Naive thymus-derived CD8-positive, alpha-beta T cell (primary cell): ENCODE measurements at regions not wholly inside any gene's neighbourhood (a gene's known extent, or its start where the extent isn't known, plus 50 kb on each side); places are given as distances from the start of the nearest gene placed in this dataset.

Experiments used
- ATAC-seq, 2 donors: fragments of 150-1000 bp; cut with Tn5 transposase in 1 of 2; sonication (Bioruptor Pico), chemical (Tn5 transposase) in 1 of 2; 1 replicate in 1 of 2; 2 replicates in 1 of 2; pipeline ENCODE4 v1.10.0; 2021; ENCODE audit warnings: mild to moderate bottlenecking in 2 of 2, moderate library complexity in 2 of 2
- POLR2A ChIA-PET: fragments of 350-600 bp; sonication (Branson Sonifier 250); formaldehyde crosslinking; loops from one replicate; lab custom pipeline; 2021; ENCODE audit warnings: antibody characterized with exemption; lab: Charles Lee
- DNase-seq, 10 donors: peaks; one replicate each; pipeline versions ENCODE4 v3.0.0 to v3.0.0-alpha.2; 2020 to 2022
- H3K27ac Mint-ChIP-seq, 10 donors: one replicate each; pipeline ENCODE4 v1.8.0; 2020 to 2022; ENCODE audit warnings: mild to moderate bottlenecking in 10 of 10, mixed read lengths in 10 of 10, moderate library complexity in 4 of 10, inconsistent platforms in 1 of 10
- H3K27me3 Mint-ChIP-seq, 5 donors: one replicate each; pipeline ENCODE4 v1.8.0; 2021 to 2022; ENCODE audit warnings: mixed read lengths in 5 of 5
- H3K36me3 Mint-ChIP-seq, 3 donors: one replicate each; pipeline ENCODE4 v1.8.0; 2020 to 2022; ENCODE audit warnings: mixed read lengths in 3 of 3, mild to moderate bottlenecking in 2 of 3, inconsistent platforms in 1 of 3
- H3K4me1 Mint-ChIP-seq, 4 donors: one replicate each; pipeline ENCODE4 v1.8.0; 2021 to 2022; ENCODE audit warnings: mixed read lengths in 4 of 4
- H3K4me3 Mint-ChIP-seq, 10 donors: one replicate each; pipeline ENCODE4 v1.8.0; 2020 to 2022; ENCODE audit warnings: mild to moderate bottlenecking in 10 of 10, mixed read lengths in 10 of 10, moderate library complexity in 6 of 10, inconsistent platforms in 1 of 10
- H3K9me3 Mint-ChIP-seq, 9 donors: one replicate each; pipeline ENCODE4 v1.8.0; 2020 to 2022; ENCODE audit warnings: mixed read lengths in 9 of 9, mild to moderate bottlenecking in 3 of 9, inconsistent platforms in 1 of 9, moderate library complexity in 1 of 9

- POLR2A ChIA-PET: no interaction called here
- H3K27me3 Mint-ChIP-seq: peaks cover 0 to 5% (median 0%) of the 10 kb centered on the region in 5 donors
- H3K4me3 Mint-ChIP-seq: no peak overlapping the region
- DNase-seq (no peak), ATAC-seq (no peak)
- no peaks in the 10 kb centered on the region for H3K36me3 Mint-ChIP-seq
- H3K9me3 Mint-ChIP-seq: peaks cover 0 to 17% (median 11%) of the 10 kb centered on the region in 9 donors
- no peaks in the 10 kb centered on the region for H3K4me1 Mint-ChIP-seq
- no peak overlapping the region for H3K27ac Mint-ChIP-seq
These were observed 275.7 kb downstream of the CCDC59 start for GRCh38 chr12:82082501-82082900.

GRCh38 chr12:82069931-82070514 is 288.2 kb downstream of the CCDC59 start:
- Mint-ChIP-seq H3K4me1 (no peaks in the 10 kb centered on the region), H3K4me3 (no peak overlapping the region), H3K36me3 (no peaks in the 10 kb centered on the region), H3K27ac (no peak overlapping the region), H3K27me3 (peaks cover 0 to 5% (median 0%) of the 10 kb centered on the region in 5 donors), H3K9me3 (peaks cover 0 to 3% (median 0%) of the 10 kb centered on the region in 9 donors)
- POLR2A ChIA-PET: no interaction called here
- ATAC-seq (no peak), DNase-seq (no peak)

- DNase-seq: no peak
- Mint-ChIP-seq H3K4me3 (no peak overlapping the region), H3K27me3 (peaks cover 0 to 2% (median 0%) of the 10 kb centered on the region in 5 donors), H3K36me3 (no peaks in the 10 kb centered on the region), H3K27ac (no peak overlapping the region), H3K9me3 (no peaks in the 10 kb centered on the region), H3K4me1 (peaks cover 0 to 2% (median 0%) of the 10 kb centered on the region in 4 donors)
- ATAC-seq: no peak
- POLR2A ChIA-PET: no interaction called here
These were observed 299.0 kb upstream of the PPFIA2 start for GRCh38 chr12:82058197-82058596.

- H3K27me3 Mint-ChIP-seq: peaks cover 0 to 2% (median 0%) of the 10 kb centered on the region in 5 donors
- DNase-seq (no peak), ATAC-seq (no peak)
- H3K27ac Mint-ChIP-seq: no peak overlapping the region
- H3K36me3 Mint-ChIP-seq: no peaks in the 10 kb centered on the region
- no peak overlapping the region for H3K4me3 Mint-ChIP-seq
- H3K4me1 Mint-ChIP-seq: peaks cover 0 to 2% (median 0%) of the 10 kb centered on the region in 4 donors
- POLR2A ChIA-PET: interaction anchor here (0.7 kb wide), 1 partner anchor 154 kb away, joined by 3 read pairs; no protein-coding TSS in a partner anchor
- H3K9me3 Mint-ChIP-seq: no peaks in the 10 kb centered on the region
These were observed 298.6 kb upstream of the PPFIA2 start for GRCh38 chr12:82057770-82058169.

GRCh38 chr12:82055391-82055790 is 296.2 kb upstream of the PPFIA2 start:
- no peak for DNase-seq
- POLR2A ChIA-PET: no interaction called here
- peaks cover 0 to 2% (median 0%) of the 10 kb centered on the region in 4 donors for H3K4me1 Mint-ChIP-seq
- H3K4me3 Mint-ChIP-seq: no peak overlapping the region
- H3K9me3 Mint-ChIP-seq: no peaks in the 10 kb centered on the region
- H3K27ac Mint-ChIP-seq: no peak overlapping the region
- no peaks in the 10 kb centered on the region for H3K36me3 Mint-ChIP-seq
- H3K27me3 Mint-ChIP-seq: peaks cover 0 to 2% (median 0%) of the 10 kb centered on the region in 5 donors
- ATAC-seq: no peak

- peaks cover 0 to 2% (median 0%) of the 10 kb centered on the region in 5 donors for H3K27me3 Mint-ChIP-seq
- H3K27ac Mint-ChIP-seq: no peak overlapping the region
- H3K4me3 Mint-ChIP-seq: no peak overlapping the region
- H3K36me3 Mint-ChIP-seq: no peaks in the 10 kb centered on the region
- peaks cover 0 to 2% (median 0%) of the 10 kb centered on the region in 4 donors for H3K4me1 Mint-ChIP-seq
- POLR2A ChIA-PET: no interaction called here
- DNase-seq (no peak), ATAC-seq (no peak)
- peaks cover 0 to 7% (median 0%) of the 10 kb centered on the region in 9 donors for H3K9me3 Mint-ChIP-seq
These were observed 295.4 kb upstream of the PPFIA2 start for GRCh38 chr12:82054566-82054965.

GRCh38 chr12:82047446-82047845 is 288.3 kb upstream of the PPFIA2 start:
- H3K9me3 Mint-ChIP-seq: peaks cover 0 to 7% (median 0%) of the 10 kb centered on the region in 9 donors
- ATAC-seq: no peak
- POLR2A ChIA-PET: no interaction called here
- H3K36me3 Mint-ChIP-seq: no peaks in the 10 kb centered on the region
- H3K27me3 Mint-ChIP-seq: peaks cover 0 to 10% (median 3%) of the 10 kb centered on the region in 5 donors
- H3K27ac Mint-ChIP-seq: no peak overlapping the region
- no peak for DNase-seq
- H3K4me1 Mint-ChIP-seq: no peaks in the 10 kb centered on the region
- H3K4me3 Mint-ChIP-seq: no peak overlapping the region

- ATAC-seq (no peak), DNase-seq (no peak)
- POLR2A ChIA-PET: no interaction called here
- Mint-ChIP-seq H3K27me3 (peaks cover 0 to 12% (median 7%) of the 10 kb centered on the region in 5 donors), H3K9me3 (peaks cover 0 to 4% (median 0%) of the 10 kb centered on the region in 9 donors), H3K36me3 (no peaks in the 10 kb centered on the region), H3K27ac (no peak overlapping the region), H3K4me3 (no peak overlapping the region), H3K4me1 (no peaks in the 10 kb centered on the region)
These were observed 282.0 kb upstream of the PPFIA2 start for GRCh38 chr12:82040987-82041743.

- POLR2A ChIA-PET: interaction anchor here (0.6 kb wide), 1 partner anchor 16 kb away, joined by 3 read pairs; no protein-coding TSS in a partner anchor
- no peak for ATAC-seq
- H3K27me3 Mint-ChIP-seq: peaks cover 0 to 2% (median 0%) of the 10 kb centered on the region in 5 donors
- peaks cover 0 to 29% (median 6%) of the 10 kb centered on the region in 9 donors for H3K9me3 Mint-ChIP-seq
- no peak for DNase-seq
- H3K27ac Mint-ChIP-seq: no peak overlapping the region
- H3K4me1 Mint-ChIP-seq: no peaks in the 10 kb centered on the region
- H3K36me3 Mint-ChIP-seq: no peaks in the 10 kb centered on the region
- no peak overlapping the region for H3K4me3 Mint-ChIP-seq
These were observed 275.6 kb upstream of the PPFIA2 start for GRCh38 chr12:82034769-82035168.

GRCh38 chr12:82029936-82030335 is 270.8 kb upstream of the PPFIA2 start:
- no peak for ATAC-seq
- H3K27ac Mint-ChIP-seq: no peak overlapping the region
- H3K9me3 Mint-ChIP-seq: peaks cover 0 to 13% (median under 1%) of the 10 kb centered on the region in 9 donors
- H3K4me1 Mint-ChIP-seq: peaks cover 0 to 8% (median under 1%) of the 10 kb centered on the region in 4 donors
- H3K27me3 Mint-ChIP-seq: peaks cover 0 to 2% (median 0%) of the 10 kb centered on the region in 5 donors
- DNase-seq: no peak
- H3K36me3 Mint-ChIP-seq: no peaks in the 10 kb centered on the region
- H3K4me3 Mint-ChIP-seq: no peak overlapping the region
- POLR2A ChIA-PET: no interaction called here

GRCh38 chr12:82028772-82029171 is 269.6 kb upstream of the PPFIA2 start:
- no peak for DNase-seq
- peaks cover 0 to 6% (median 0%) of the 10 kb centered on the region in 9 donors for H3K9me3 Mint-ChIP-seq
- POLR2A ChIA-PET: no interaction called here
- ATAC-seq: no peak
- H3K36me3 Mint-ChIP-seq: no peaks in the 10 kb centered on the region
- H3K27me3 Mint-ChIP-seq: peaks cover 0 to 3% (median 0%) of the 10 kb centered on the region in 5 donors
- H3K4me3 Mint-ChIP-seq: no peak overlapping the region
- H3K4me1 Mint-ChIP-seq: peaks cover 0 to 8% (median under 1%) of the 10 kb centered on the region in 4 donors
- H3K27ac Mint-ChIP-seq: no peak overlapping the region

- peaks cover 0 to 4% (median 0%) of the 10 kb centered on the region in 5 donors for H3K27me3 Mint-ChIP-seq
- POLR2A ChIA-PET: no interaction called here
These were observed 268.5 kb upstream of the PPFIA2 start for GRCh38 chr12:82027612-82028011.

GRCh38 chr12:82025462-82025861 is 266.3 kb upstream of the PPFIA2 start:
- peaks cover 0 to 4% (median 0%) of the 10 kb centered on the region in 5 donors for H3K27me3 Mint-ChIP-seq
- H3K4me3 Mint-ChIP-seq: no peak overlapping the region
- no peak for DNase-seq
- no peak overlapping the region for H3K27ac Mint-ChIP-seq
- POLR2A ChIA-PET: no interaction called here
- H3K36me3 Mint-ChIP-seq: no peaks in the 10 kb centered on the region
- peaks cover 0 to 8% (median under 1%) of the 10 kb centered on the region in 4 donors for H3K4me1 Mint-ChIP-seq
- H3K9me3 Mint-ChIP-seq: peaks cover 0 to 2% (median 0%) of the 10 kb centered on the region in 9 donors
- ATAC-seq: no peak

More at GRCh38 chr12:82027612-82028011, 268.5 kb upstream of the PPFIA2 start:
- Mint-ChIP-seq H3K27ac (no peak overlapping the region), H3K9me3 (peaks cover 0 to 4% (median 0%) of the 10 kb centered on the region in 9 donors), H3K4me3 (no peak overlapping the region), H3K4me1 (peaks cover 0 to 8% (median under 1%) of the 10 kb centered on the region in 4 donors), H3K36me3 (no peaks in the 10 kb centered on the region)
- no peak for ATAC-seq
- DNase-seq: no peak
